Glutamatergic neuron (in vitro differentiated cells): ENCODE measurements at regions not wholly inside any gene's neighbourhood (a gene's known extent, or its start where the extent isn't known, plus 50 kb on each side); places are given as distances from the start of the nearest gene placed in this dataset.

ENCODE experiments used
- DNase-seq: peaks from one replicate; pipeline ENCODE4 v3.0.0; 2022
- H3K27ac Mint-ChIP-seq: one replicate; pipeline ENCODE4 v1.8.0; 2020; ENCODE audit warnings: mild to moderate bottlenecking, mixed read lengths, inconsistent platforms; ENCODE audit not compliant: unreplicated experiment
- H3K27me3 Mint-ChIP-seq: one replicate; pipeline ENCODE4 v1.8.0; 2020; ENCODE audit warnings: mild to moderate bottlenecking, moderate library complexity, mixed read lengths, inconsistent platforms; ENCODE audit not compliant: unreplicated experiment
- H3K36me3 Mint-ChIP-seq: one replicate; pipeline ENCODE4 v1.8.0; 2020; ENCODE audit warnings: mild to moderate bottlenecking, mixed read lengths, inconsistent platforms; ENCODE audit not compliant: unreplicated experiment
- H3K4me1 Mint-ChIP-seq: one replicate; pipeline ENCODE4 v1.8.0; 2020; ENCODE audit warnings: mild to moderate bottlenecking, low read depth, mixed read lengths, inconsistent platforms; ENCODE audit not compliant: unreplicated experiment
- H3K4me3 Mint-ChIP-seq: one replicate; pipeline ENCODE4 v1.8.0; 2020; ENCODE audit warnings: mild to moderate bottlenecking, mixed read lengths, inconsistent platforms; ENCODE audit not compliant: unreplicated experiment
- H3K9me3 Mint-ChIP-seq: one replicate; pipeline ENCODE4 v1.8.0; 2020; ENCODE audit warnings: mild to moderate bottlenecking, moderate library complexity, mixed read lengths, inconsistent platforms; ENCODE audit not compliant: unreplicated experiment
- TF ChIP-seq, protein P1 (sequence below): fragments of 200-600 bp; sonication (generic); IDR thresholded peaks from one replicate; pipeline ENCODE4 v1.5.0; 2021; ENCODE audit not compliant: partially characterized antibody, unreplicated experiment

DNA sequence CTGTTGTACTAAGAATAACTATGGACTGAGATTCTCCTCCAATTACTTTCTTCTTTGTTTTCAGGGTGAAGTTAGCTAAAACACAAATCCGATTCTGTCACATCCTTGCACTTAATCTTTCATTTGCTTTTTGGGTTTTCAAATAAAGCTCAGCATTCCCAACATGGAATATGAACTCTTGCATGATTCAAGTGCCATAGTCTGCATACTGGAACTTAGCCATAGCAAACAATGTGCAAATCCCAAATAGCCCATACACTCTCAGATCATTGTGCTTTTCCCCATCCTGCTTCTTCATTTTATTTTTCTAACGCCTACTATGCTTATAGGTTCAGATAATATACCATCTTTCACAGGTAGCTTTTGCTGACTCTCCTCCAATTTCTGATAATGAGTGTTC is 455.8 kb upstream of the PRMT6 start:
- H3K9me3 Mint-ChIP-seq: no peaks in the 10 kb centered on the region
- no peaks in the 10 kb centered on the region for H3K36me3 Mint-ChIP-seq
- no peak overlapping the region for H3K27ac Mint-ChIP-seq
- H3K27me3 Mint-ChIP-seq: no peaks in the 10 kb centered on the region
- TF ChIP-seq, protein P1, sequence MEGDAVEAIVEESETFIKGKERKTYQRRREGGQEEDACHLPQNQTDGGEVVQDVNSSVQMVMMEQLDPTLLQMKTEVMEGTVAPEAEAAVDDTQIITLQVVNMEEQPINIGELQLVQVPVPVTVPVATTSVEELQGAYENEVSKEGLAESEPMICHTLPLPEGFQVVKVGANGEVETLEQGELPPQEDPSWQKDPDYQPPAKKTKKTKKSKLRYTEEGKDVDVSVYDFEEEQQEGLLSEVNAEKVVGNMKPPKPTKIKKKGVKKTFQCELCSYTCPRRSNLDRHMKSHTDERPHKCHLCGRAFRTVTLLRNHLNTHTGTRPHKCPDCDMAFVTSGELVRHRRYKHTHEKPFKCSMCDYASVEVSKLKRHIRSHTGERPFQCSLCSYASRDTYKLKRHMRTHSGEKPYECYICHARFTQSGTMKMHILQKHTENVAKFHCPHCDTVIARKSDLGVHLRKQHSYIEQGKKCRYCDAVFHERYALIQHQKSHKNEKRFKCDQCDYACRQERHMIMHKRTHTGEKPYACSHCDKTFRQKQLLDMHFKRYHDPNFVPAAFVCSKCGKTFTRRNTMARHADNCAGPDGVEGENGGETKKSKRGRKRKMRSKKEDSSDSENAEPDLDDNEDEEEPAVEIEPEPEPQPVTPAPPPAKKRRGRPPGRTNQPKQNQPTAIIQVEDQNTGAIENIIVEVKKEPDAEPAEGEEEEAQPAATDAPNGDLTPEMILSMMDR: no peak
- no peak for DNase-seq
- no peaks in the 10 kb centered on the region for H3K4me1 Mint-ChIP-seq
- H3K4me3 Mint-ChIP-seq: no peak overlapping the region

DNA sequence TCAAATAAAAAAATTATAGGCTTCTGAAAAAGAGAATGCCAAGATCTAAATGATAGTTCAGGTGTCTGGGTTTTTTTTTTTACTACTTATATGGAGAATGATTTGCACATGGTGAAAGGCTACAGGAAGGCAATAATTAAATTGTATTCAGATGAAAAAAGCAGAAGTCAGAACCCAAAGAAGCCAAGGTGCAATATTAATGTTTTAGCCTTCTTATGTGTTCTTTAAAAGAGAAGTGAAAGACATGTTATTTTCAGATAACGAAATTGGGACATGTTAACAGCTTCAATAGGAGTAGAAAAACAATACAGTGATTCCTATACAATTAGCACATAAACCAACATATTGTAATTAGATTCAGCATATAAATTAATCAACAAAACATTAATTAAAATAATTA is 452.9 kb upstream of the PRMT6 start:
- TF ChIP-seq, protein P1: no peak
- no peaks in the 10 kb centered on the region for H3K36me3 Mint-ChIP-seq
- no peaks in the 10 kb centered on the region for H3K9me3 Mint-ChIP-seq
- no peak overlapping the region for H3K4me3 Mint-ChIP-seq
- no peaks in the 10 kb centered on the region for H3K4me1 Mint-ChIP-seq
- no peak for DNase-seq
- no peak overlapping the region for H3K27ac Mint-ChIP-seq
- H3K27me3 Mint-ChIP-seq: no peaks in the 10 kb centered on the region

DNA sequence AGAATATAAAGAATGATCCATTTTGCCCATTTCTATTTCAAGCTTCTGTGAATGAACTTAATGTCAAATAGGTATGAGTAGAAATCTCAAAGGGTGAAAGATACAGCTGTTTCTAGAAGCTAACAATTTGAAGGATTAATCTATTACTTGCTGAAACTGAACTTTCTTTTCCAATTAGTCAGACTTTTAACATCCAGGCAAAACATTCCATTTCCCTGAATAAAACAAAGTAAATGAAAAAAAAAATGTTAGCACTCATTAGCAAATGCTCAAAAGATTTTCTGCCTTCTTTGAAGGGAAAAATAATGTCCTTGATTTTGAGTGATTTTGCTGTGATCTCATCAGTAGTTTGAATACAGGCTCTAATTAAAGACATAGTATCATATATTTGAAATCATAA is 447.6 kb upstream of the PRMT6 start:
- TF ChIP-seq, protein P1: no peak
- no peak overlapping the region for H3K4me3 Mint-ChIP-seq
- no peaks in the 10 kb centered on the region for H3K36me3 Mint-ChIP-seq
- no peak overlapping the region for H3K27ac Mint-ChIP-seq
- no peak for DNase-seq
- no peaks in the 10 kb centered on the region for H3K4me1 Mint-ChIP-seq
- H3K27me3 Mint-ChIP-seq: no peaks in the 10 kb centered on the region
- no peaks in the 10 kb centered on the region for H3K9me3 Mint-ChIP-seq

DNA sequence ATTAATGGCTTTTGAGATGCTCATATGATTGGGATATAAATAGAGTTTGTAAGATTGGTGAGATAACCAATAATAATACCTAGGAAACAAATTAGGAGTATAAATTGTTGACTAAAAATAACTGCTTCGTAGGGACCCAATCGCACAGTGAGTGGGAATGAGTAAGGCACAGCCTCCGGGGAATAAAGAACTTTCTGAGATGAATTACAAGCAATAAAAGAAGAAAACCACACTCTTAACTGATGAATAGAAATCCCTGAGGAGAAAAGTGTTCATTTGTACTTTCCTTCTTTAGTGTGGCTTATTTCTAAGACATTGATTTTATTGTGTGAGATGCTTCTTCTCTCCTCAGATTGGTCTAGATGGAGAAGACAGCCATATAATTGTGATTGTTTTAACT is 443.4 kb upstream of the PRMT6 start:
- no peak for DNase-seq
- H3K4me3 Mint-ChIP-seq: no peak overlapping the region
- H3K9me3 Mint-ChIP-seq: no peaks in the 10 kb centered on the region
- no peaks in the 10 kb centered on the region for H3K4me1 Mint-ChIP-seq
- H3K27me3 Mint-ChIP-seq: no peaks in the 10 kb centered on the region
- no peaks in the 10 kb centered on the region for H3K36me3 Mint-ChIP-seq
- TF ChIP-seq, protein P1: no peak
- no peak overlapping the region for H3K27ac Mint-ChIP-seq

DNA sequence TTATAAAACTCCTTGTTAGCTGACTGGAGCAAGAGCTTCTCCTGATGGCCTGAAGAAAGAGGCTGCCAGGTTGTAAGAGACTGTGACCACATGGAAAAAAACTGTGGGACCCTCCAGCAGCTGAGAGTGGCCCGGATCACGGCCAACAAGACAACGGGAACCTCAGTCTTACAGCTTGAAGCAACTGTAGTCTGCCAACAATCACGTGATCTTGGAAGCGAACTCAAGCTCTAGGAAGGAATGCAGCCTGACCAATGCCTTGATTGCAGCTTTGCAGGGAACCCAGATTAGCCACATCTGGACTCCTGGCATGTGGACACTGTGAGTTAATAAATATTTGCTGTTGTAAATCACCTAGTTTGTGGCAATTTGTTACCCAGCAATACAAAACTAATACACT is 442.6 kb upstream of the PRMT6 start:
- no peak overlapping the region for H3K27ac Mint-ChIP-seq
- no peaks in the 10 kb centered on the region for H3K9me3 Mint-ChIP-seq
- no peaks in the 10 kb centered on the region for H3K4me1 Mint-ChIP-seq
- peaks cover 5% of the 10 kb centered on the region for H3K36me3 Mint-ChIP-seq
- H3K27me3 Mint-ChIP-seq: no peaks in the 10 kb centered on the region
- TF ChIP-seq, protein P1: no peak
- H3K4me3 Mint-ChIP-seq: no peak overlapping the region
- DNase-seq: no peak
